ENCODE measurements at regions not wholly inside any gene's neighbourhood (a gene's known extent, or its start where the extent isn't known, plus 50 kb on each side); places are given as distances from the start of the nearest gene placed in this dataset.

GRCh38 chr7:131943646-131944045, 387.2 kb upstream of the PODXL start:
- Histone ChIP-seq H3K27ac (ENCODE audit: low read depth, low read length, poor library complexity, severe bottlenecking) (no peak overlapping the region), H3K36me3 (ENCODE audit: insufficient read depth, low read length, poor library complexity, severe bottlenecking) (no peaks in the 10 kb centered on the region), H3K27me3 (replicated peaks; ENCODE audit: insufficient read depth, low read depth, low read length, poor library complexity) (peaks cover 7% of the 10 kb centered on the region), H3K4me3 (ENCODE audit: low read depth, low read length, poor library complexity, severe bottlenecking) (no peak overlapping the region), H3K9me3 (ENCODE audit: low read depth, low read length, poor library complexity, severe bottlenecking) (no peaks in the 10 kb centered on the region), H3K4me1 (ENCODE audit: insufficient read depth, low read length, poor library complexity, severe bottlenecking) (no peaks in the 10 kb centered on the region)
- no TSS peak for BruUV-seq (replicated peaks)
- TF ChIP-seq EZH2 (IDR thresholded peaks at IDR 0.05; ENCODE audit: borderline replicate concordance, low read depth, low read length, poor library complexity, severe bottlenecking) (no peak), CTCF (conservative IDR thresholded peaks at IDR 0.05; ENCODE audit: low read depth, low read length) (no peak)
- CTCF ChIA-PET: interaction anchor here (1.4 kb wide), 1 partner anchor 84 kb away, joined by 4 read pairs; no protein-coding TSS in a partner anchor
- intact Hi-C loops (cut with micrococcal nuclease; ENCODE audit: unreplicated experiment): loop anchor here (2.0 to 10.0 kb wide), 3 partner anchors 211 to 637 kb away; no protein-coding TSS in a partner anchor
- POLR2A ChIA-PET (ENCODE audit: low non-redundant PET): no interaction called here
- DNase-seq (ENCODE audit: low spot score): no peak

- Histone ChIP-seq H3K27me3 (replicated peaks; ENCODE audit: insufficient read depth, low read depth, low read length, poor library complexity) (peaks cover 7% of the 10 kb centered on the region), H3K4me3 (ENCODE audit: low read depth, low read length, poor library complexity, severe bottlenecking) (no peak overlapping the region), H3K36me3 (ENCODE audit: insufficient read depth, low read length, poor library complexity, severe bottlenecking) (no peaks in the 10 kb centered on the region), H3K27ac (ENCODE audit: low read depth, low read length, poor library complexity, severe bottlenecking) (no peak overlapping the region), H3K4me1 (ENCODE audit: insufficient read depth, low read length, poor library complexity, severe bottlenecking) (no peaks in the 10 kb centered on the region), H3K9me3 (ENCODE audit: low read depth, low read length, poor library complexity, severe bottlenecking) (no peaks in the 10 kb centered on the region)
- no TSS peak for BruUV-seq (replicated peaks)
- DNase-seq (ENCODE audit: low spot score): no peak
- TF ChIP-seq EZH2 (IDR thresholded peaks at IDR 0.05; ENCODE audit: borderline replicate concordance, low read depth, low read length, poor library complexity, severe bottlenecking) (no peak), CTCF (conservative IDR thresholded peaks at IDR 0.05; ENCODE audit: low read depth, low read length) (no peak)
- ChIA-PET CTCF (interaction anchor here (1.4 kb wide), 1 partner anchor 84 kb away, joined by 4 read pairs; no protein-coding TSS in a partner anchor), POLR2A (ENCODE audit: low non-redundant PET) (no interaction called here)
- intact Hi-C loops (cut with micrococcal nuclease; ENCODE audit: unreplicated experiment): loop anchor here (10.0 kb wide), 2 partner anchors 212 to 302 kb away; no protein-coding TSS in a partner anchor
These were observed 386.8 kb upstream of the PODXL start for GRCh38 chr7:131943211-131943610.

- Histone ChIP-seq H3K27me3 (replicated peaks; ENCODE audit: insufficient read depth, low read depth, low read length, poor library complexity) (peaks cover 7% of the 10 kb centered on the region), H3K9me3 (ENCODE audit: low read depth, low read length, poor library complexity, severe bottlenecking) (no peaks in the 10 kb centered on the region), H3K36me3 (ENCODE audit: insufficient read depth, low read length, poor library complexity, severe bottlenecking) (no peaks in the 10 kb centered on the region), H3K4me1 (ENCODE audit: insufficient read depth, low read length, poor library complexity, severe bottlenecking) (no peaks in the 10 kb centered on the region), H3K27ac (ENCODE audit: low read depth, low read length, poor library complexity, severe bottlenecking) (no peak overlapping the region), H3K4me3 (ENCODE audit: low read depth, low read length, poor library complexity, severe bottlenecking) (no peak overlapping the region)
- ChIA-PET POLR2A (ENCODE audit: low non-redundant PET) (no interaction called here), CTCF (no interaction called here)
- no peak for DNase-seq (ENCODE audit: low spot score)
- intact Hi-C loops (cut with micrococcal nuclease; ENCODE audit: unreplicated experiment): loop anchor here (10.0 kb wide), 2 partner anchors 212 to 302 kb away; no protein-coding TSS in a partner anchor
- BruUV-seq (replicated peaks): no TSS peak
- TF ChIP-seq CTCF (conservative IDR thresholded peaks at IDR 0.05; ENCODE audit: low read depth, low read length) (no peak), EZH2 (IDR thresholded peaks at IDR 0.05; ENCODE audit: borderline replicate concordance, low read depth, low read length, poor library complexity, severe bottlenecking) (no peak)
These were observed 386.1 kb upstream of the PODXL start for GRCh38 chr7:131942287-131943150.

Measured in A673 (cell line).